Fibroblast of pulmonary artery (primary cell): ENCODE measurements at regions not wholly inside any gene's neighbourhood (a gene's known extent, or its start where the extent isn't known, plus 50 kb on each side); places are given as distances from the start of the nearest gene placed in this dataset.

ENCODE experiments used
- DNase-seq: peaks from one replicate; pipeline ENCODE4 v3.0.0-alpha.2; 2010; ENCODE audit warnings: low read depth
- H3K4me3 ChIP-seq: replicated peaks from 2 replicates; pipeline ENCODE4 v1.5.1; 2011; ENCODE audit warnings: low read depth, mild to moderate bottlenecking, control low read depth, low read length, moderate library complexity
- TF ChIP-seq, protein P1 (sequence below): IDR thresholded peaks from 2 replicates; pipeline ENCODE4 v1.5.1; 2011; ENCODE audit warnings: mild to moderate bottlenecking, control low read depth, low read length, inconsistent platforms; ENCODE audit errors: missing control alignments

DNA sequence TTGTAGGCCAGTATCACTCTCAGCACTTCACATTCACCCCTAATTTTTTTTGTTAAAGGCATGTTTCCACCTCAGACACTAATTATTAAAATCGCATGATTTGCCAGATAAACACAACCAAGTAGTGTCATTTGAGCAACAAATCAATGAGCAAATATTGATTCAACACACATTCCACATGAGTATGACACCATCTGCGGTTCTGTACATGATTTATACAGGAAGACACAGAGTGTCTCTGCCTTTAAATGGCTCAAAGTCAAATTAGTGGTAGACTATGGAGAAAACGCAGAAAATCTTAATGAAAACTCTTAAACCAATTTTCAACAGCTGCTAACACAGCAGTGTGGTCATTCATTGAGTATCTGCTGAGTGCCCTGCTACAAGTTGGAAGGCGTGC lies 300.2 kb downstream of the SOX4 start:
- DNase-seq: no peak
- no peak overlapping the region for H3K4me3 ChIP-seq
- TF ChIP-seq, protein P1, sequence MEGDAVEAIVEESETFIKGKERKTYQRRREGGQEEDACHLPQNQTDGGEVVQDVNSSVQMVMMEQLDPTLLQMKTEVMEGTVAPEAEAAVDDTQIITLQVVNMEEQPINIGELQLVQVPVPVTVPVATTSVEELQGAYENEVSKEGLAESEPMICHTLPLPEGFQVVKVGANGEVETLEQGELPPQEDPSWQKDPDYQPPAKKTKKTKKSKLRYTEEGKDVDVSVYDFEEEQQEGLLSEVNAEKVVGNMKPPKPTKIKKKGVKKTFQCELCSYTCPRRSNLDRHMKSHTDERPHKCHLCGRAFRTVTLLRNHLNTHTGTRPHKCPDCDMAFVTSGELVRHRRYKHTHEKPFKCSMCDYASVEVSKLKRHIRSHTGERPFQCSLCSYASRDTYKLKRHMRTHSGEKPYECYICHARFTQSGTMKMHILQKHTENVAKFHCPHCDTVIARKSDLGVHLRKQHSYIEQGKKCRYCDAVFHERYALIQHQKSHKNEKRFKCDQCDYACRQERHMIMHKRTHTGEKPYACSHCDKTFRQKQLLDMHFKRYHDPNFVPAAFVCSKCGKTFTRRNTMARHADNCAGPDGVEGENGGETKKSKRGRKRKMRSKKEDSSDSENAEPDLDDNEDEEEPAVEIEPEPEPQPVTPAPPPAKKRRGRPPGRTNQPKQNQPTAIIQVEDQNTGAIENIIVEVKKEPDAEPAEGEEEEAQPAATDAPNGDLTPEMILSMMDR: no peak

- TF ChIP-seq, protein P1: no peak
- no peak overlapping the region for H3K4me3 ChIP-seq
- DNase-seq: no peak
Measured at GRCh38 chr6:21895555-21895954, 302.0 kb downstream of the SOX4 start.

DNA sequence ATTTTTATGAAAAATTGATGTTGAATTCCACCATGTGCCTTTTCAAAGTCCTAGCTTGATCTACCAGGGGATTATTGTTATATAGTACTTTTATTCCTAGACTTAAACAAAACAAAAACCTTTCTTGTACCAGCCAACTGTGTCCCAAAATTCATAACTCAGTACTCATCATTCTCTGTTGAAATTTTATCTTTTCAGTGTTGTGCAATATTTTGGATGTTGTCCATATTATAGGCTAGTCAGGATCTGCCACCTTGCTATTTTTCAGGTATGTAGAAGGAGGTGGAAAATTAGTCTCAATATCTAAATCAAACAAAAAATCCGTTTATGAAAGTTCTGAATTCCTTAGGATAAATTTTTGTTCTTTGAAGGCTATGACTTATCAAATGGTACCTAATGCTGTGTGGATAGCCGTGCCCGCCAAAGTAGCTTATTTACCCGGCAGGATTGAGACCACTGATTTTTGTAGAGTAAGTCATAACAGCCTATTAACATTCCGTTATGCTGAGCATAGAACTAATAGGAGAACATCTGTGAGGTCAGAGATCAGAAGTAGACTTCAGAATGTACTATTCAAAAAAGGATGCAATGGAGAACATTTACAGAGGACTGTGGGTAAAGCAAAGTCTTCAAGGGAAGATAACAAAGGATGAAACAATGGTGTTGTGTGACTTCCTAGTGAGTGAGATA lies 304.7 kb downstream of the SOX4 start:
- no peak overlapping the region for H3K4me3 ChIP-seq
- TF ChIP-seq, protein P1: no peak
- DNase-seq: no peak

DNA sequence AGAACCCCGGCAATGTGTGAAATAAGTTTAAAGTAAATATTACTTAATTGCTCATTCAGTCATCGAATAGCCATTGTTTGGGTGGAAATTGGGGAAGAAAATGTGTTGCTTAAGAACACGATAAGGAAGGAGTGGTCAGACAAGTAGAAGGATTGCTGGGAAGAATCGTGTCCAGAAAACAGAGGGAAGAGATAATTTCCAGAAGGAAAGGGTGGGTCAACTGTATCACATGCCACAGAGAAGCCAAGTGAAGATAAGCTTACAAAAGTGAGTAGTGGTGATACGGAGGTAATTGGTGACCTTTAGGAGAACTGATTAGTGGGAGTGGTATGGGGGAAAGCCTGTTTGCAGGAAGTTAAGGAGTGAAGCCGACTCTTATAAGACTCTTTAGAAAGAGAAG lies 306.2 kb downstream of the SOX4 start:
- H3K4me3 ChIP-seq: no peak overlapping the region
- TF ChIP-seq, protein P1: no peak
- peak; percentile 38 for DNase-seq

DNA sequence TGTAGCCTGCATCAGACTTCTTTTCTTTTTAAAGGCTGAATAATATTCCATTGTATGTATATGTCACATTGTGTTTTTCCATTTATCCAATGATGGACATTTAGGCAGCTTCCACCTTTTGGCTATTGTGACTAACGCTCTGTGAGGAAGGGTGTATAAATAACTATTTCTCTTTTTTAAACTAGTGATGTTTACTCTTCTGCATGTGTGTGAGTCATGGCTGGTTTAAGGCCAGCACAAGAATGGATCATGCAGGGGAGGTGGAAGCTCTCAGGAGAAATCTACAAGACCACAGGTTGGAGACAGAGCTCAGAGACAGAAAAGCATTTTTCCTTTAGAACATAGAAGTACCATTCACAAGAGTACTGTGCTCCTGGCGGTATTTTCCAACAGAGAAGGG lies 307.2 kb downstream of the SOX4 start:
- DNase-seq: peak; percentile 75
- TF ChIP-seq, protein P1: no peak
- no peak overlapping the region for H3K4me3 ChIP-seq

GRCh38 chr6:21902628-21903169 lies 309.1 kb downstream of the SOX4 start:
- no peak for DNase-seq
- TF ChIP-seq, protein P1: no peak

GRCh38 chr6:21905531-21905930 lies 312.0 kb downstream of the SOX4 start:
- no peak for DNase-seq

More at GRCh38 chr6:21902628-21903169, 309.1 kb downstream of the SOX4 start:
- H3K4me3 ChIP-seq: no peak overlapping the region

More at GRCh38 chr6:21905531-21905930, 312.0 kb downstream of the SOX4 start:
- TF ChIP-seq, protein P1: no peak
- no peak overlapping the region for H3K4me3 ChIP-seq
